ENCODE measurements at regions not wholly inside any gene's neighbourhood (a gene's known extent, or its start where the extent isn't known, plus 50 kb on each side); places are given as distances from the start of the nearest gene placed in this dataset.

DNA sequence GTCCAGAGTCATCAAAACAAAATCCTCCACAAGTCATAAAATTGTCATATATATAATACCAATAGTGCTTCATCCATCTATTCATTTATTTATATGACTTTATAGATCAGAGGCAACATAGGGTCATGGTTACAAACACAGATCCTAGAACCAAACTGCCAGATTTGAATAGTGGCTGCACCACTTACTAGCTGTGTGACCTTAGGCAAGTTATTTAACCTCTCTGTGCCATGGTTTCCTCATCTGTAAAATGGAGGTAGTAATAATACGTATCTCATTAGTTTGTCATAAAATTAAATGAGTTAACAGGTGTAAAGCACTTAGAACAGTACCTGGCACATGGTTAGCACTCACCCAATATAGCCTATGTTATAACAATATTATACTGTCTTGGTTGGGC lies 58.9 kb upstream of the BZW1 start:
- DNase-seq: no peak

DNA sequence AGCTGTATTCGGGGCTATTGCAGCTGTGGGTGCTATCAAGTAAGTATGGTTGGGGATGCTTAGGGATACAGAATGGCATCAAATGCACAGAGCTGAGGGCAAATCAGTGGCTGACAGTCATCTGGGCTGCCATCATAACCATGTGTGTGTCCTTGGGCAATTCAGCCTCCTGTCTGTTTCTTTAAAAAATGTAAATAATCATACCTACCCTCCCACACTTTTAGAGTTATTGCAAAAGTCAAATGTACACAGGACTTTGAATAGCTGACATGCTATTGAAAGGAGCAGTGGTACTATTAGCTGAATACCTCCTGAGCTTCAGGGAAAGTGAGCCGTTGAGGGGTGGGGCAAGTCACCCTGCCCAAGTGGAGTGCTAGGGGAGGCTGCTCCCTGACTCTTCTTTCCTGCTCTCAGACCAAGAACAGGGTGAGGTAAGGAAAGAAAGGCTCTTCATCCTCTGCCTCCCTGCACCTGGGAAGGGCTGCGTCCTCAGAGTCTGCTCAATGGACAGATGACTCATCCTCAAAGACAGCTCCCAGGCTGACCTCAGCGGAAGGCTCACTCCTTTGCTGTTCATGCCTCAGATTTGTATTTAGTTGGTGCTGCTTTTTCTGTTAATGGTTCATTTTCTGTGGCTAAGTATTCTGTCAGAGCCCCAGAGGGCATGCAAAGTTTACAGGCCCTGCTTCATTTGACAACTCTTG lies 54.9 kb upstream of the BZW1 start:
- no peak for DNase-seq

DNA sequence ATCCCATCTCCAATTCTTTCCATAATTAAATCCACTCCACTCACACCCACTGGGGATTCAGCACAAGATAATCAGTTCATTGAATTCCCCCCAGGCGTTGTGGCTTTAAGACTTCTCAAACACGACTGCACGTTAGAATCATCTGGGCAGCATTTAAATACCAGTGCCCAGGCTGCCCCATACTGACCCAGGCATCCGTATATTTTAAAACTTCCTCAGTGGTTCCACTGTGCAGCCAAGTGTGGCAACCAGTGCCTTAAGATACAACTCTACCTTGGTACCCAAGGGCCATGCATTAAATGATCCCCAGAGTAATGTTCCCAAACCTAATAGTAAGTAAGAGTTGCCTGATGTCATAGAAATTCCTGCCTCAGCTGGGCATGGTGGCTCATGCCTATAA lies 54.3 kb upstream of the BZW1 start:
- no peak for DNase-seq

DNA sequence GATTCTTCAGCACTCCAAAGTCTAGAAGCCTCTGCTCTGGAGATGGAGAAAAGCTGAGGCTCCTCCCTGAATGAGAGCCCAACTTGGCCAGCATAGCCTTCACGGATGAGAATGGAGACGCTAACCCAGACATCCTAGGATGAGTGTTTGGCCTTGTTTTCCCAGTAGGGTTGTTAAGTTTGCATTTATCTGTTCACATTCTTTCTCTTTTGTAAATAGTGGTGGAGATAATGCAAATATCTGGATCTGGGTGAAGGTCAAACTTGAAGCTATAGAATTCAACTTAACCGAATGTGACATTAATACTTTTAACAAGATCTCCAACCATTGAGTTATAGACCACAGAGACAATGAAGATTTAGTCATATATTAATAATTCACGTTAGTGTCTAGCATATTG lies 53.4 kb upstream of the BZW1 start:
- DNase-seq: no peak

DNA sequence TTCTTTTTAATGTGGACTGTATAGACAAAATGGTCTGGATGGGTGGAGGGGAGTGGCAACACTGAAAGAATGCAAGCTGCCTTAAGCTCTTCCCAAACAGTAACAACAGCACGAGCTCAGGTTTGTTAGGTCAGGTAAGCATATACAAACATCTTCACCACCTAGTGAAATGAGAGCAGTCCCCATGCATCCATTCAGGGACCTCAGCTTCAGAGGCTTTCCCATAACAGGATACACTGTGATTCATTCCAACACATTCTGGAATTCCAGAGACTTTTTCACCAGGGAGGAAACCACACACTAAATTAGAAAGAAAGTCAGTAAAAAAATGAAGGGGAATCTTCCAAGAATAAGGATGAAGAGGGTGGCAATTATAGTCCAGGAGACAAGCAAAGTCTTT lies 50.4 kb upstream of the BZW1 start:
- DNase-seq: no peak

All from stimulated activated CD4-positive, alpha-beta T cell treated with anti-CD3 and anti-CD28 coated beads, Interleukin-2, amount 100 ng/mL, for 48 hours (primary cell).